IMR-90 (cell line): ENCODE measurements at regions not wholly inside any gene's neighbourhood (a gene's known extent, or its start where the extent isn't known, plus 50 kb on each side); places are given as distances from the start of the nearest gene placed in this dataset.

Experiments
- ATAC-seq: fragments of 200-7000 bp; cut with Tn5 transposase; 2 replicates; pipeline ENCODE4 v1.9.1; 2020; ENCODE audit warnings: low read depth, mild to moderate bottlenecking, moderate library complexity
- BruUV-seq: library from RNA; stranded (reverse); fragments of 400-500 nt; replicated peaks from 2 replicates; lab custom pipeline; 2021; lab: Mats Ljungman, UMichigan
- CTCF ChIA-PET: fragments of 300-600 bp; formaldehyde crosslinking; extraction: SDS; loops from one replicate; lab custom pipeline; 2021; ENCODE audit warnings: antibody characterized with exemption; lab: Yijun Ruan, JAX
- POLR2A ChIA-PET: fragments of 300-600 bp; sonication (Branson Sonifier 250); formaldehyde crosslinking; loops from one replicate; lab custom pipeline; 2022; ENCODE audit warnings: antibody characterized with exemption; ENCODE audit not compliant: unreplicated experiment; lab: Charles Lee
- DNase-seq: peaks from one replicate; pipeline ENCODE4 v3.0.0; 2013
- H2AFZ ChIP-seq: replicated peaks from 2 replicates; pipeline ENCODE3; 2013; ENCODE audit warnings: low read length, mild to moderate bottlenecking; ENCODE audit not compliant: poor library complexity
- H2AK5ac ChIP-seq: 2 replicates; pipeline ENCODE4 v1.6.1; 2013; ENCODE audit warnings: low read depth, low read length, inconsistent platforms
- H2AK9ac ChIP-seq: replicated peaks from 2 replicates; pipeline ENCODE3; 2013; ENCODE audit warnings: mild to moderate bottlenecking, low read depth, low read length, moderate library complexity; ENCODE audit not compliant: poor library complexity
- H2BK120ac ChIP-seq: 2 replicates; pipeline ENCODE4 v1.6.1; 2013; ENCODE audit warnings: low read depth, low read length, inconsistent platforms
- H2BK15ac ChIP-seq: 3 replicates; pipeline ENCODE4 v1.6.1; 2013; ENCODE audit warnings: low read depth, low read length, inconsistent platforms
- H2BK20ac ChIP-seq: 2 replicates; pipeline ENCODE4 v1.6.1; 2013; ENCODE audit warnings: low read depth, mild to moderate bottlenecking, inconsistent platforms, low read length, moderate library complexity
- H2BK5ac ChIP-seq: 2 replicates; pipeline ENCODE4 v1.6.1; 2013; ENCODE audit warnings: mild to moderate bottlenecking, low read depth, low read length, inconsistent platforms; ENCODE audit not compliant: poor library complexity, severe bottlenecking
- H3K14ac ChIP-seq: replicated peaks from 2 replicates; pipeline ENCODE4 v1.6.1; 2013; ENCODE audit warnings: low read depth, low read length, inconsistent platforms
- H3K18ac ChIP-seq: 2 replicates; pipeline ENCODE4 v1.6.1; 2013; ENCODE audit warnings: low read depth, low read length, control low read depth
- H3K23ac ChIP-seq: 2 replicates; pipeline ENCODE4 v1.6.1; 2013; ENCODE audit warnings: low read depth, low read length, inconsistent platforms
- H3K27ac ChIP-seq: 2 replicates; pipeline ENCODE4 v1.5.1; 2013; ENCODE audit warnings: mild to moderate bottlenecking, control low read depth, low read length; ENCODE audit not compliant: insufficient read depth
- H3K27me3 ChIP-seq: 2 replicates; pipeline ENCODE4 v1.6.1; 2013; ENCODE audit warnings: low read length; ENCODE audit not compliant: control insufficient read depth, insufficient read depth
- H3K36me3 ChIP-seq: 2 replicates; pipeline ENCODE4 v1.6.1; 2013; ENCODE audit warnings: low read length, mixed read lengths; ENCODE audit not compliant: control insufficient read depth, insufficient read depth
- H3K4ac ChIP-seq: 2 replicates; pipeline ENCODE4 v1.6.1; 2013; ENCODE audit warnings: low read depth, low read length, inconsistent platforms
- H3K4me1 ChIP-seq: 2 replicates; pipeline ENCODE4 v1.6.1; 2013; ENCODE audit warnings: low read length, mixed read lengths; ENCODE audit not compliant: control insufficient read depth, insufficient read depth
- H3K4me2 ChIP-seq: 2 replicates; pipeline ENCODE4 v1.6.1; 2013; ENCODE audit warnings: low read depth, mild to moderate bottlenecking, control low read depth, low read length, moderate library complexity
- H3K4me3 ChIP-seq: 2 replicates; pipeline ENCODE4 v1.5.1; 2013; ENCODE audit warnings: low read depth, mild to moderate bottlenecking, control low read depth, low read length, moderate library complexity; ENCODE audit not compliant: insufficient read depth
- H3K56ac ChIP-seq: 2 replicates; pipeline ENCODE4 v1.6.1; 2013; ENCODE audit warnings: low read length, inconsistent platforms; ENCODE audit not compliant: insufficient read depth; ENCODE audit errors: extremely low read depth
- H3K79me1 ChIP-seq, 2 experiments: 2 replicates each; pipeline ENCODE4 v1.6.1; 2013; ENCODE audit warnings: low read length in 2 of 2, inconsistent platforms in 1 of 2, low read depth in 1 of 2
- H3K9ac ChIP-seq: 2 replicates; pipeline ENCODE4 v1.6.1; 2013; ENCODE audit warnings: low read depth, low read length, control low read depth
- H3K9me1 ChIP-seq: 2 replicates; pipeline ENCODE4 v1.6.1; 2013; ENCODE audit warnings: low read length, inconsistent platforms; ENCODE audit not compliant: insufficient read depth
- H3K9me3 ChIP-seq: 2 replicates; pipeline ENCODE4 v1.6.1; 2013; ENCODE audit warnings: low read length; ENCODE audit not compliant: control insufficient read depth, insufficient read depth
- H4K20me1 ChIP-seq: 2 replicates; pipeline ENCODE4 v1.6.1; 2013; ENCODE audit warnings: low read length, inconsistent platforms; ENCODE audit not compliant: insufficient read depth
- H4K5ac ChIP-seq: 2 replicates; pipeline ENCODE4 v1.6.1; 2013; ENCODE audit warnings: mild to moderate bottlenecking, low read depth, low read length, control low read depth
- H4K8ac ChIP-seq, 2 experiments: 2 replicates each; pipeline ENCODE4 v1.6.1; 2013; ENCODE audit warnings: low read depth in 2 of 2, low read length in 2 of 2, control low read depth in 1 of 2, inconsistent platforms in 1 of 2
- H4K91ac ChIP-seq: 2 replicates; pipeline ENCODE4 v1.6.1; 2013; ENCODE audit warnings: low read depth, low read length, inconsistent platforms; ENCODE audit not compliant: insufficient read depth
- BHLHE40 ChIP-seq: fragments of 150-350 bp; IDR thresholded peaks from 2 replicates; pipeline ENCODE4 v1.6.1; 2016; ENCODE audit warnings: mild to moderate bottlenecking, low read depth, low read length
- CEBPB ChIP-seq: IDR thresholded peaks from 2 replicates; pipeline ENCODE4 v1.6.1; 2012; ENCODE audit warnings: low read depth, low read length, improper control_type of control experiment
- CHD1 ChIP-seq: IDR thresholded peaks from 2 replicates; pipeline ENCODE4 v1.6.1; 2012; ENCODE audit warnings: low read depth, low read length, improper control_type of control experiment
- CTCF ChIP-seq: conservative IDR thresholded peaks from 2 replicates; pipeline ENCODE4 v1.5.1; 2012; ENCODE audit warnings: mild to moderate bottlenecking, low read depth, low read length, improper control_type of control experiment
- ELK1 ChIP-seq: fragments of 150-350 bp; IDR thresholded peaks from 2 replicates; pipeline ENCODE4 v1.6.1; 2016; ENCODE audit warnings: low read depth, mild to moderate bottlenecking, low read length, moderate library complexity, borderline replicate concordance
- FOS ChIP-seq: fragments of 150-350 bp; IDR thresholded peaks from 2 replicates; pipeline ENCODE4 v1.6.1; 2016; ENCODE audit warnings: low read depth, low read length
- MAFK ChIP-seq: IDR thresholded peaks from 2 replicates; pipeline ENCODE4 v1.6.1; 2012; ENCODE audit warnings: low read depth, low read length, improper control_type of control experiment
- MAZ ChIP-seq: IDR thresholded peaks from 2 replicates; pipeline ENCODE4 v1.6.1; 2012; ENCODE audit warnings: low read depth, mild to moderate bottlenecking, low read length, improper control_type of control experiment, moderate library complexity, borderline replicate concordance
- MXI1 ChIP-seq: IDR thresholded peaks from 2 replicates; pipeline ENCODE4 v1.6.1; 2012; ENCODE audit warnings: low read depth, mild to moderate bottlenecking, low read length, moderate library complexity, borderline replicate concordance
- NFE2L2 ChIP-seq: fragments of 150-350 bp; IDR thresholded peaks from 2 replicates; pipeline ENCODE4 v1.6.1; 2016; ENCODE audit warnings: low read depth, mild to moderate bottlenecking, low read length
- POLR2A ChIP-seq: IDR thresholded peaks from 2 replicates; pipeline ENCODE4 v1.6.1; 2012; ENCODE audit warnings: mild to moderate bottlenecking, low read depth, low read length
- RAD21 ChIP-seq: IDR thresholded peaks from 2 replicates; pipeline ENCODE4 v1.6.1; 2012; ENCODE audit warnings: low read length, improper control_type of control experiment
- RCOR1 ChIP-seq: IDR thresholded peaks from 2 replicates; pipeline ENCODE4 v1.6.1; 2012; ENCODE audit warnings: mild to moderate bottlenecking, low read length, improper control_type of control experiment; ENCODE audit not compliant: insufficient replicate concordance
- RFX5 ChIP-seq: IDR thresholded peaks from 2 replicates; pipeline ENCODE4 v1.8.0; 2012; ENCODE audit warnings: low read depth, mild to moderate bottlenecking, low read length, moderate library complexity
- SMC3 ChIP-seq: fragments of 150-350 bp; IDR thresholded peaks from 2 replicates; pipeline ENCODE4 v1.6.1; 2016; ENCODE audit warnings: low read depth, mild to moderate bottlenecking, antibody characterized with exemption, low read length, moderate library complexity
- USF2 ChIP-seq: fragments of 150-350 bp; IDR thresholded peaks from 2 replicates; pipeline ENCODE4 v1.6.1; 2017; ENCODE audit warnings: mild to moderate bottlenecking, antibody characterized with exemption, low read length, low read depth
- WGBS, 2 experiments: methylation state at CpG; one replicate each; pipeline versions ENCODE4 v1.1.5 to v1.1.7; 2013; ENCODE audit warnings: missing lambda C conversion rate in 2 of 2; ENCODE audit not compliant: insufficient read length in 1 of 2; ENCODE audit errors: extremely low coverage in 2 of 2; 5-methylcytosine and 5-hydroxymethylcytosine counted together
- dilution Hi-C: fragments of 300-500 bp; cut with HindIII; formaldehyde crosslinking; loops from one replicate; pipeline ENCODE4 v1.14.3; 2018; ENCODE audit warnings: low sequenced_read_pairs; ENCODE audit not compliant: unreplicated experiment
- in situ Hi-C: fragments of 300-500 bp; cut with MboI; formaldehyde crosslinking; loops from 3 replicates; pipeline ENCODE4 v1.14.3; 2019; ENCODE audit warnings: low sequenced_read_pairs, inconsistent platforms, mixed read lengths
- intact Hi-C: fragments of 100-400 bp; cut with micrococcal nuclease; formaldehyde crosslinking; loops from 2 replicates; pipeline ENCODE4 v1.10.0; 2022

GRCh38 chr5:20515606-20516005 lies 527.6 kb upstream of the CDH18 start:
- no peaks in the 10 kb centered on the region for H3K4me1 ChIP-seq
- H3K9ac ChIP-seq = no peak overlapping the region
- H4K8ac ChIP-seq = no peak overlapping the region
- no peaks in the 10 kb centered on the region for H4K20me1 ChIP-seq
- no peak overlapping the region for H3K27ac ChIP-seq
- no peaks in the 10 kb centered on the region for H3K9me1 ChIP-seq
- H2AFZ ChIP-seq = no peak overlapping the region
- no peak for TF ChIP-seq CTCF
- no peak for TF ChIP-seq ELK1
- TF ChIP-seq CEBPB = no peak
- no peak for TF ChIP-seq CHD1
- no peak for TF ChIP-seq FOS
- TF ChIP-seq USF2 = no peak
- no peak for TF ChIP-seq RFX5
- no peak for TF ChIP-seq RAD21
- TF ChIP-seq NFE2L2 = no peak
- TF ChIP-seq MAZ = no peak
- no peak for TF ChIP-seq BHLHE40
- no peak for TF ChIP-seq SMC3
- no peak for TF ChIP-seq MAFK
- no peak for TF ChIP-seq RCOR1
- TF ChIP-seq POLR2A = no peak
- TF ChIP-seq MXI1 = no peak
- no peak for ATAC-seq
- H3K4ac ChIP-seq = no peak overlapping the region
- H2BK120ac ChIP-seq = no peak overlapping the region
- H3K27me3 ChIP-seq = no peaks in the 10 kb centered on the region
- WGBS, 2 experiments = no CpG with 5 or more reads among the region's 4 CpGs
- no peak overlapping the region for H2BK15ac ChIP-seq
- in situ Hi-C loops (no loop called here), dilution Hi-C loops (no loop called here), intact Hi-C loops (no loop called here)
- BruUV-seq = no TSS peak
- no peak overlapping the region for H2BK20ac ChIP-seq
- H3K79me1 ChIP-seq = no peaks in the 10 kb centered on the region
- no peak overlapping the region for H4K91ac ChIP-seq
- no peak for DNase-seq
- H4K5ac ChIP-seq = no peak overlapping the region
- no peak overlapping the region for H2BK5ac ChIP-seq
- ChIA-PET POLR2A (no interaction called here), CTCF (no interaction called here)
- no peak overlapping the region for H3K14ac ChIP-seq
- no peak overlapping the region for H3K56ac ChIP-seq
- H3K18ac ChIP-seq = no peak overlapping the region
- H3K4me3 ChIP-seq = no peak overlapping the region
- H3K36me3 ChIP-seq = no peaks in the 10 kb centered on the region
- H3K9me3 ChIP-seq = peaks cover 3% of the 10 kb centered on the region
- no peak overlapping the region for H2AK9ac ChIP-seq
- H2AK5ac ChIP-seq = no peak overlapping the region
- no peak overlapping the region for H3K4me2 ChIP-seq
- no peak overlapping the region for H3K23ac ChIP-seq
